ENCODE measurements at regions not wholly inside any gene's neighbourhood (a gene's known extent, or its start where the extent isn't known, plus 50 kb on each side); places are given as distances from the start of the nearest gene placed in this dataset.

DNA sequence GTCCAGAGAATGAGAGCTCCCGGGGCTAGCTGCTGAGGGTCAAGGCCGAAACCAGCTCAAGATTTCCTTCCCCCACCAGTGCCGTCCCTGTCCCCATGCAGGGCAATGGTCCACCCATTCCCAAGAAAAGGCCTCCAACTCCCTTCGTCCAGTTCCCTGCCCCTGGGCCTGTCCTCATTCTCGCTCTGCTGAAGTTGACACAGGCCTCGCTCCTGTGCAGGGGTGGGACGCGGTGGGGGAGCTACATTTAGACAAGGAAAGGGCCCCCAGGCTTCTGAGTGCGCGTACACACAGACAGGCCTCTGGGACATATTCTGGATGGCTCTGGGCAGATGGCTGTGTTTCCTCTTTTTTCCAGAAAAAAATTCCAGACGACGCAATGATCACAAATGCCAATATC, 188.3 kb downstream of the ETS2 start:
- TF ChIP-seq, protein P1, sequence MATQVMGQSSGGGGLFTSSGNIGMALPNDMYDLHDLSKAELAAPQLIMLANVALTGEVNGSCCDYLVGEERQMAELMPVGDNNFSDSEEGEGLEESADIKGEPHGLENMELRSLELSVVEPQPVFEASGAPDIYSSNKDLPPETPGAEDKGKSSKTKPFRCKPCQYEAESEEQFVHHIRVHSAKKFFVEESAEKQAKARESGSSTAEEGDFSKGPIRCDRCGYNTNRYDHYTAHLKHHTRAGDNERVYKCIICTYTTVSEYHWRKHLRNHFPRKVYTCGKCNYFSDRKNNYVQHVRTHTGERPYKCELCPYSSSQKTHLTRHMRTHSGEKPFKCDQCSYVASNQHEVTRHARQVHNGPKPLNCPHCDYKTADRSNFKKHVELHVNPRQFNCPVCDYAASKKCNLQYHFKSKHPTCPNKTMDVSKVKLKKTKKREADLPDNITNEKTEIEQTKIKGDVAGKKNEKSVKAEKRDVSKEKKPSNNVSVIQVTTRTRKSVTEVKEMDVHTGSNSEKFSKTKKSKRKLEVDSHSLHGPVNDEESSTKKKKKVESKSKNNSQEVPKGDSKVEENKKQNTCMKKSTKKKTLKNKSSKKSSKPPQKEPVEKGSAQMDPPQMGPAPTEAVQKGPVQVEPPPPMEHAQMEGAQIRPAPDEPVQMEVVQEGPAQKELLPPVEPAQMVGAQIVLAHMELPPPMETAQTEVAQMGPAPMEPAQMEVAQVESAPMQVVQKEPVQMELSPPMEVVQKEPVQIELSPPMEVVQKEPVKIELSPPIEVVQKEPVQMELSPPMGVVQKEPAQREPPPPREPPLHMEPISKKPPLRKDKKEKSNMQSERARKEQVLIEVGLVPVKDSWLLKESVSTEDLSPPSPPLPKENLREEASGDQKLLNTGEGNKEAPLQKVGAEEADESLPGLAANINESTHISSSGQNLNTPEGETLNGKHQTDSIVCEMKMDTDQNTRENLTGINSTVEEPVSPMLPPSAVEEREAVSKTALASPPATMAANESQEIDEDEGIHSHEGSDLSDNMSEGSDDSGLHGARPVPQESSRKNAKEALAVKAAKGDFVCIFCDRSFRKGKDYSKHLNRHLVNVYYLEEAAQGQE (IDR thresholded peaks at IDR 0.05; ENCODE audit: insufficient read depth in 1 of 2, low read depth in 2 of 2, low read length in 1 of 2): no peak
- TF ChIP-seq TCF7L2 (IDR thresholded peaks at IDR 0.05; ENCODE audit: low read depth, low read length) (no peak), POLR2AphosphoS5 (IDR thresholded peaks at IDR 0.05; ENCODE audit: low read depth, low read length) (no peak), SIN3A (IDR thresholded peaks at IDR 0.05; ENCODE audit: borderline replicate concordance, insufficient read depth, low read depth, low read length) (no peak)
- TF ChIP-seq, protein P2, sequence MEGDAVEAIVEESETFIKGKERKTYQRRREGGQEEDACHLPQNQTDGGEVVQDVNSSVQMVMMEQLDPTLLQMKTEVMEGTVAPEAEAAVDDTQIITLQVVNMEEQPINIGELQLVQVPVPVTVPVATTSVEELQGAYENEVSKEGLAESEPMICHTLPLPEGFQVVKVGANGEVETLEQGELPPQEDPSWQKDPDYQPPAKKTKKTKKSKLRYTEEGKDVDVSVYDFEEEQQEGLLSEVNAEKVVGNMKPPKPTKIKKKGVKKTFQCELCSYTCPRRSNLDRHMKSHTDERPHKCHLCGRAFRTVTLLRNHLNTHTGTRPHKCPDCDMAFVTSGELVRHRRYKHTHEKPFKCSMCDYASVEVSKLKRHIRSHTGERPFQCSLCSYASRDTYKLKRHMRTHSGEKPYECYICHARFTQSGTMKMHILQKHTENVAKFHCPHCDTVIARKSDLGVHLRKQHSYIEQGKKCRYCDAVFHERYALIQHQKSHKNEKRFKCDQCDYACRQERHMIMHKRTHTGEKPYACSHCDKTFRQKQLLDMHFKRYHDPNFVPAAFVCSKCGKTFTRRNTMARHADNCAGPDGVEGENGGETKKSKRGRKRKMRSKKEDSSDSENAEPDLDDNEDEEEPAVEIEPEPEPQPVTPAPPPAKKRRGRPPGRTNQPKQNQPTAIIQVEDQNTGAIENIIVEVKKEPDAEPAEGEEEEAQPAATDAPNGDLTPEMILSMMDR (IDR thresholded peaks at IDR 0.05): no peak
- Histone ChIP-seq H3K36me3 (ENCODE audit: control insufficient read depth, insufficient read depth, low read length) (no peaks in the 10 kb centered on the region), H3K27me3 (ENCODE audit: control insufficient read depth, insufficient read depth, low read length) (no peaks in the 10 kb centered on the region), H3K9me3 (ENCODE audit: control insufficient read depth, insufficient read depth, low read depth, low read length) (no peaks in the 10 kb centered on the region), H3K27ac (ENCODE audit: low read length) (no peak overlapping the region), H3K4me3 (ENCODE audit: low read depth in 2 of 2, low read length in 2 of 2) (no peak overlapping the region), H3K4me1 (ENCODE audit: control insufficient read depth, insufficient read depth, low read length) (no peaks in the 10 kb centered on the region)
- in situ Hi-C loops (cut with HindIII; ENCODE audit: low pct_unique_long_range_greater_than_20kb, low sequenced_read_pairs): no loop called here
- ChIA-PET POLR2A (no interaction called here), CTCF (no interaction called here)
- intact Hi-C loops (cut with micrococcal nuclease; ENCODE audit: unreplicated experiment): no loop called here
- ATAC-seq (0 out of 2 replicates have a peak, but pooled peaks have one; percentile 17), DNase-seq (ENCODE audit: low read depth, low spot score) (no peak)
- no TSS peak for BruUV-seq (replicated peaks)

- intact Hi-C loops (cut with micrococcal nuclease; ENCODE audit: unreplicated experiment): no loop called here
Observed at GRCh38 chr21:38993561-38993960, 187.8 kb downstream of the ETS2 start.

More at GRCh38 chr21:38993561-38993960, 187.8 kb downstream of the ETS2 start:
- DNase-seq (ENCODE audit: low read depth, low spot score): no peak
- Histone ChIP-seq H3K9me3 (ENCODE audit: control insufficient read depth, insufficient read depth, low read depth, low read length) (no peaks in the 10 kb centered on the region), H3K27ac (ENCODE audit: low read length) (no peak overlapping the region), H3K27me3 (ENCODE audit: control insufficient read depth, insufficient read depth, low read length) (no peaks in the 10 kb centered on the region), H3K36me3 (ENCODE audit: control insufficient read depth, insufficient read depth, low read length) (no peaks in the 10 kb centered on the region), H3K4me1 (ENCODE audit: control insufficient read depth, insufficient read depth, low read length) (no peaks in the 10 kb centered on the region), H3K4me3 (ENCODE audit: low read depth in 2 of 2, low read length in 2 of 2) (no peak overlapping the region)
- in situ Hi-C loops (cut with HindIII; ENCODE audit: low pct_unique_long_range_greater_than_20kb, low sequenced_read_pairs): no loop called here
- no TSS peak for BruUV-seq (replicated peaks)
- ChIA-PET CTCF (no interaction called here), POLR2A (no interaction called here)
- TF ChIP-seq SIN3A (IDR thresholded peaks at IDR 0.05; ENCODE audit: borderline replicate concordance, insufficient read depth, low read depth, low read length): no peak
- TF ChIP-seq, protein P2 (IDR thresholded peaks at IDR 0.05): no peak
- ATAC-seq: peak; percentile 45; the same call in 1 of the 2 replicates
